ENCODE measurements at regions not wholly inside any gene's neighbourhood (a gene's known extent, or its start where the extent isn't known, plus 50 kb on each side); places are given as distances from the start of the nearest gene placed in this dataset.

GRCh38 chr11:45502226-45502545 lies 163.2 kb downstream of the CHST1 start:
- Histone ChIP-seq H3K4me2 (ENCODE audit: low read depth, low read length, poor library complexity, severe bottlenecking) (no peak overlapping the region), H4K20me1 (ENCODE audit: insufficient read depth, low read length, poor library complexity, severe bottlenecking) (no peaks in the 10 kb centered on the region), H2AFZ (ENCODE audit: low read length) (no peak overlapping the region), H3K9ac (ENCODE audit: low read depth, low read length, poor library complexity, severe bottlenecking) (no peak overlapping the region), H3K27me3 (ENCODE audit: insufficient read depth, low read length, poor library complexity, severe bottlenecking) (no peaks in the 10 kb centered on the region), H3K4me3 (ENCODE audit: low read length, poor library complexity, severe bottlenecking) (no peak overlapping the region), H3K4me1 (ENCODE audit: insufficient read depth, low read length, poor library complexity, severe bottlenecking) (no peaks in the 10 kb centered on the region), H3K9me2 (replicated peaks; ENCODE audit: low read depth, low read length) (no peaks in the 10 kb centered on the region), H3K9me3 (ENCODE audit: insufficient read depth, low read depth, low read length) (no peaks in the 10 kb centered on the region), H3F3A (ENCODE audit: low read depth) (no peaks in the 10 kb centered on the region), H3K36me3 (ENCODE audit: insufficient read depth, low read length) (no peaks in the 10 kb centered on the region), H3K79me2 (ENCODE audit: insufficient read depth, low read length) (no peaks in the 10 kb centered on the region)
- TF ChIP-seq CTCF (conservative IDR thresholded peaks at IDR 0.05; ENCODE audit: low read length), result no peak
- TF ChIP-seq EZH2phosphoT487 (IDR thresholded peaks at IDR 0.05; ENCODE audit: borderline replicate concordance), result no peak

GRCh38 chr11:45501392-45502225 lies 163.8 kb downstream of the CHST1 start:
- Histone ChIP-seq H3K4me2 (ENCODE audit: low read depth, low read length, poor library complexity, severe bottlenecking) (no peak overlapping the region), H3K36me3 (ENCODE audit: insufficient read depth, low read length) (no peaks in the 10 kb centered on the region), H3K27me3 (ENCODE audit: insufficient read depth, low read length, poor library complexity, severe bottlenecking) (no peaks in the 10 kb centered on the region), H3K4me3 (ENCODE audit: low read length, poor library complexity, severe bottlenecking) (no peak overlapping the region), H3K9me2 (replicated peaks; ENCODE audit: low read depth, low read length) (no peaks in the 10 kb centered on the region; the same call in 1 of the 2 replicates), H3K9ac (ENCODE audit: low read depth, low read length, poor library complexity, severe bottlenecking) (no peak overlapping the region), H3K9me3 (ENCODE audit: insufficient read depth, low read depth, low read length) (no peaks in the 10 kb centered on the region), H3K79me2 (ENCODE audit: insufficient read depth, low read length) (no peaks in the 10 kb centered on the region), H3K4me1 (ENCODE audit: insufficient read depth, low read length, poor library complexity, severe bottlenecking) (no peaks in the 10 kb centered on the region), H3F3A (ENCODE audit: low read depth) (no peaks in the 10 kb centered on the region), H2AFZ (ENCODE audit: low read length) (no peak overlapping the region), H4K20me1 (ENCODE audit: insufficient read depth, low read length, poor library complexity, severe bottlenecking) (no peaks in the 10 kb centered on the region)
- TF ChIP-seq CTCF (conservative IDR thresholded peaks at IDR 0.05; ENCODE audit: low read length), result no peak
- TF ChIP-seq EZH2phosphoT487 (IDR thresholded peaks at IDR 0.05; ENCODE audit: borderline replicate concordance), result no peak

- no peak for TF ChIP-seq CTCF (conservative IDR thresholded peaks at IDR 0.05; ENCODE audit: low read length)
- H2AFZ ChIP-seq (ENCODE audit: low read length), result no peak overlapping the region
Measured at GRCh38 chr11:45500451-45500850, 165.0 kb downstream of the CHST1 start.

More at GRCh38 chr11:45500451-45500850, 165.0 kb downstream of the CHST1 start:
- no peak overlapping the region for H3K4me3 ChIP-seq (ENCODE audit: low read length, poor library complexity, severe bottlenecking)
- H3K36me3 ChIP-seq (ENCODE audit: insufficient read depth, low read length), result no peaks in the 10 kb centered on the region
- H4K20me1 ChIP-seq (ENCODE audit: insufficient read depth, low read length, poor library complexity, severe bottlenecking), result no peaks in the 10 kb centered on the region
- no peaks in the 10 kb centered on the region for H3K9me3 ChIP-seq (ENCODE audit: insufficient read depth, low read depth, low read length)
- H3K9me2 ChIP-seq (replicated peaks; ENCODE audit: low read depth, low read length), result no peaks in the 10 kb centered on the region; the same call in 1 of the 2 replicates
- no peaks in the 10 kb centered on the region for H3K4me1 ChIP-seq (ENCODE audit: insufficient read depth, low read length, poor library complexity, severe bottlenecking)
- no peaks in the 10 kb centered on the region for H3K79me2 ChIP-seq (ENCODE audit: insufficient read depth, low read length)
- H3K4me2 ChIP-seq (ENCODE audit: low read depth, low read length, poor library complexity, severe bottlenecking), result no peak overlapping the region
- no peak overlapping the region for H3K9ac ChIP-seq (ENCODE audit: low read depth, low read length, poor library complexity, severe bottlenecking)
- no peaks in the 10 kb centered on the region for H3K27me3 ChIP-seq (ENCODE audit: insufficient read depth, low read length, poor library complexity, severe bottlenecking)
- H3F3A ChIP-seq (ENCODE audit: low read depth), result no peaks in the 10 kb centered on the region

All from Loucy (cell line).